ENCODE measurements at regions not wholly inside any gene's neighbourhood (a gene's known extent, or its start where the extent isn't known, plus 50 kb on each side); places are given as distances from the start of the nearest gene placed in this dataset.

- DNase-seq (ENCODE audit: unreplicated experiment) = no peak
- H3K9me3 Mint-ChIP-seq (ENCODE audit: unreplicated experiment) = no peaks in the 10 kb centered on the region
- no peak overlapping the region for H3K27ac Mint-ChIP-seq (ENCODE audit: low read depth, unreplicated experiment)
- no peaks in the 10 kb centered on the region for H3K36me3 Mint-ChIP-seq (ENCODE audit: insufficient read depth, unreplicated experiment)
- no peak overlapping the region for H3K4me3 Mint-ChIP-seq (ENCODE audit: unreplicated experiment)
- no peaks in the 10 kb centered on the region for H3K27me3 Mint-ChIP-seq (ENCODE audit: insufficient read depth, unreplicated experiment)
- BruUV-seq (replicated peaks) = no TSS peak
- POLR2A ChIA-PET = no interaction called here
- TF ChIP-seq CTCF (IDR thresholded peaks at IDR 0.05; ENCODE audit: unreplicated experiment) = no peak
- H3K4me1 Mint-ChIP-seq (ENCODE audit: insufficient read depth, unreplicated experiment) = no peaks in the 10 kb centered on the region
- intact Hi-C loops (cut with micrococcal nuclease) = loop anchor here (10.0 kb wide), 1 partner anchor 71 kb away; no protein-coding TSS in a partner anchor
- CTCF ChIA-PET = no interaction called here
These were observed 324.9 kb upstream of the GATB start for GRCh38 chr4:152085657-152086056.

- no peaks in the 10 kb centered on the region for H3K4me1 Mint-ChIP-seq (ENCODE audit: insufficient read depth, unreplicated experiment)
- BruUV-seq (replicated peaks) = no TSS peak
- no peaks in the 10 kb centered on the region for H3K36me3 Mint-ChIP-seq (ENCODE audit: insufficient read depth, unreplicated experiment)
- TF ChIP-seq CTCF (IDR thresholded peaks at IDR 0.05; ENCODE audit: unreplicated experiment) = no peak
- ChIA-PET CTCF (no interaction called here), POLR2A (interaction anchor here (0.6 to 1.4 kb wide), 3 partner anchors 12 to 127 kb away, joined by 3 read pairs; no protein-coding TSS in a partner anchor)
- H3K27me3 Mint-ChIP-seq (ENCODE audit: insufficient read depth, unreplicated experiment) = no peaks in the 10 kb centered on the region
- intact Hi-C loops (cut with micrococcal nuclease) = loop anchor here (10.0 kb wide), 1 partner anchor 69 kb away; no protein-coding TSS in a partner anchor
- DNase-seq (ENCODE audit: unreplicated experiment) = no peak
- no peaks in the 10 kb centered on the region for H3K9me3 Mint-ChIP-seq (ENCODE audit: unreplicated experiment)
- no peak overlapping the region for H3K27ac Mint-ChIP-seq (ENCODE audit: low read depth, unreplicated experiment)
- H3K4me3 Mint-ChIP-seq (ENCODE audit: unreplicated experiment) = no peak overlapping the region
These were observed 322.5 kb upstream of the GATB start for GRCh38 chr4:152083338-152083737.

- intact Hi-C loops (cut with micrococcal nuclease) = loop anchor here (10.0 kb wide), 1 partner anchor 66 kb away; no protein-coding TSS in a partner anchor
- ChIA-PET POLR2A (no interaction called here), CTCF (no interaction called here)
- H3K9me3 Mint-ChIP-seq (ENCODE audit: unreplicated experiment) = no peaks in the 10 kb centered on the region
- TF ChIP-seq CTCF (IDR thresholded peaks at IDR 0.05; ENCODE audit: unreplicated experiment) = no peak
- no peak overlapping the region for H3K4me3 Mint-ChIP-seq (ENCODE audit: unreplicated experiment)
- no peak overlapping the region for H3K27ac Mint-ChIP-seq (ENCODE audit: low read depth, unreplicated experiment)
- no TSS peak for BruUV-seq (replicated peaks)
- H3K27me3 Mint-ChIP-seq (ENCODE audit: insufficient read depth, unreplicated experiment) = no peaks in the 10 kb centered on the region
- no peaks in the 10 kb centered on the region for H3K4me1 Mint-ChIP-seq (ENCODE audit: insufficient read depth, unreplicated experiment)
- DNase-seq (ENCODE audit: unreplicated experiment) = no peak
- H3K36me3 Mint-ChIP-seq (ENCODE audit: insufficient read depth, unreplicated experiment) = no peaks in the 10 kb centered on the region
These were observed 320.2 kb upstream of the GATB start for GRCh38 chr4:152081024-152081423.

GRCh38 chr4:152079543-152080293 lies 318.9 kb upstream of the GATB start:
- Mint-ChIP-seq H3K36me3 (ENCODE audit: insufficient read depth, unreplicated experiment) (no peaks in the 10 kb centered on the region), H3K27ac (ENCODE audit: low read depth, unreplicated experiment) (no peak overlapping the region), H3K9me3 (ENCODE audit: unreplicated experiment) (no peaks in the 10 kb centered on the region), H3K27me3 (ENCODE audit: insufficient read depth, unreplicated experiment) (no peaks in the 10 kb centered on the region), H3K4me3 (ENCODE audit: unreplicated experiment) (no peak overlapping the region), H3K4me1 (ENCODE audit: insufficient read depth, unreplicated experiment) (no peaks in the 10 kb centered on the region)
- intact Hi-C loops (cut with micrococcal nuclease) = loop anchor here (10.0 kb wide), 1 partner anchor 65 kb away; no protein-coding TSS in a partner anchor
- ChIA-PET POLR2A (no interaction called here), CTCF (no interaction called here)
- TF ChIP-seq CTCF (IDR thresholded peaks at IDR 0.05; ENCODE audit: unreplicated experiment) = no peak
- no TSS peak for BruUV-seq (replicated peaks)
- no peak for DNase-seq (ENCODE audit: unreplicated experiment)

All from MCF 10A (cell line).